ENCODE measurements at regions not wholly inside any gene's neighbourhood (a gene's known extent, or its start where the extent isn't known, plus 50 kb on each side); places are given as distances from the start of the nearest gene placed in this dataset.
A peak's percentile ranks its signal among the peaks of the same experiment; 100 is the strongest.
"Not testable (repeated sequence)": the region's sequence is repeated elsewhere in the genome, so short reads cannot be mapped to it uniquely, and the experiment has no call there.

DNA sequence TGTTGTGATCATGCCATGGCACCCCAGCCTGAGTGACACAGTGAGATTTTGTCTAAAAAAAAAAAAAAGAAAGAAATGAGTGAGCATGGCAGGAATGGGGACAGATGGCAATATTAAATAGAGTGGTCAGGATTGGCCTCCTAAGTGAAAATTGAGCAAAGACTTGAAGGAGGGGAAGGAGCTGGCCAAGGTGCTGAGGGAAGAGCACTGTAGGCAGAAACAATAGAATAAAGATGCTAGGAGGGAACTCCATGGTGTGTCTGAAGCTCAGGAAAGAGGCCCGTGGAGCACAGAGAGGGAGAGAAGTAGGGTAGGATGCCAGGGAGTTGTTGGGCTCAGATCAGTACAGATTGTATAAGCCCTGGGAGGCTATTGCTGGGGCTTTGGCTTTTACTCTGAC is 64.4 kb upstream of the PCAT7 start:
- Mint-ChIP-seq H3K27ac (no peak overlapping the region), H3K9me3 (no peaks in the 10 kb centered on the region), H3K36me3 (ENCODE audit: low read depth) (no peaks in the 10 kb centered on the region), H3K4me3 (no peak overlapping the region), H3K4me1 (no peaks in the 10 kb centered on the region; the same call in 2 of the 3 replicates), H3K27me3 (ENCODE audit: insufficient read depth, low read depth, poor library complexity) (no peaks in the 10 kb centered on the region)
- no peaks in the 10 kb centered on the region for H3K79me2 ChIP-seq (replicated peaks; ENCODE audit: insufficient read depth)
- H3K27me3 ChIP-seq (ENCODE audit: insufficient read depth), result no peaks in the 10 kb centered on the region
- no peak overlapping the region for H3K4me3 ChIP-seq
- peak; percentile 43; the same call in 1 of the 3 replicates for ATAC-seq
- H3F3A ChIP-seq (replicated peaks; ENCODE audit: low read depth), result no peaks in the 10 kb centered on the region
- no peaks in the 10 kb centered on the region for H4K20me1 ChIP-seq (replicated peaks; ENCODE audit: insufficient read depth)
- H3K9me2 ChIP-seq (ENCODE audit: insufficient read depth), result no peaks in the 10 kb centered on the region
- peak; percentile 30 for DNase-seq (ENCODE audit: low spot score)
- H2AFZ ChIP-seq, result no peak overlapping the region
- no peak overlapping the region for H3K4me2 ChIP-seq
- TF ChIP-seq, protein P1, sequence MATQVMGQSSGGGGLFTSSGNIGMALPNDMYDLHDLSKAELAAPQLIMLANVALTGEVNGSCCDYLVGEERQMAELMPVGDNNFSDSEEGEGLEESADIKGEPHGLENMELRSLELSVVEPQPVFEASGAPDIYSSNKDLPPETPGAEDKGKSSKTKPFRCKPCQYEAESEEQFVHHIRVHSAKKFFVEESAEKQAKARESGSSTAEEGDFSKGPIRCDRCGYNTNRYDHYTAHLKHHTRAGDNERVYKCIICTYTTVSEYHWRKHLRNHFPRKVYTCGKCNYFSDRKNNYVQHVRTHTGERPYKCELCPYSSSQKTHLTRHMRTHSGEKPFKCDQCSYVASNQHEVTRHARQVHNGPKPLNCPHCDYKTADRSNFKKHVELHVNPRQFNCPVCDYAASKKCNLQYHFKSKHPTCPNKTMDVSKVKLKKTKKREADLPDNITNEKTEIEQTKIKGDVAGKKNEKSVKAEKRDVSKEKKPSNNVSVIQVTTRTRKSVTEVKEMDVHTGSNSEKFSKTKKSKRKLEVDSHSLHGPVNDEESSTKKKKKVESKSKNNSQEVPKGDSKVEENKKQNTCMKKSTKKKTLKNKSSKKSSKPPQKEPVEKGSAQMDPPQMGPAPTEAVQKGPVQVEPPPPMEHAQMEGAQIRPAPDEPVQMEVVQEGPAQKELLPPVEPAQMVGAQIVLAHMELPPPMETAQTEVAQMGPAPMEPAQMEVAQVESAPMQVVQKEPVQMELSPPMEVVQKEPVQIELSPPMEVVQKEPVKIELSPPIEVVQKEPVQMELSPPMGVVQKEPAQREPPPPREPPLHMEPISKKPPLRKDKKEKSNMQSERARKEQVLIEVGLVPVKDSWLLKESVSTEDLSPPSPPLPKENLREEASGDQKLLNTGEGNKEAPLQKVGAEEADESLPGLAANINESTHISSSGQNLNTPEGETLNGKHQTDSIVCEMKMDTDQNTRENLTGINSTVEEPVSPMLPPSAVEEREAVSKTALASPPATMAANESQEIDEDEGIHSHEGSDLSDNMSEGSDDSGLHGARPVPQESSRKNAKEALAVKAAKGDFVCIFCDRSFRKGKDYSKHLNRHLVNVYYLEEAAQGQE (IDR thresholded peaks at IDR 0.05; ENCODE audit: unreplicated experiment), result peak; percentile 76
- TF ChIP-seq, protein P2, sequence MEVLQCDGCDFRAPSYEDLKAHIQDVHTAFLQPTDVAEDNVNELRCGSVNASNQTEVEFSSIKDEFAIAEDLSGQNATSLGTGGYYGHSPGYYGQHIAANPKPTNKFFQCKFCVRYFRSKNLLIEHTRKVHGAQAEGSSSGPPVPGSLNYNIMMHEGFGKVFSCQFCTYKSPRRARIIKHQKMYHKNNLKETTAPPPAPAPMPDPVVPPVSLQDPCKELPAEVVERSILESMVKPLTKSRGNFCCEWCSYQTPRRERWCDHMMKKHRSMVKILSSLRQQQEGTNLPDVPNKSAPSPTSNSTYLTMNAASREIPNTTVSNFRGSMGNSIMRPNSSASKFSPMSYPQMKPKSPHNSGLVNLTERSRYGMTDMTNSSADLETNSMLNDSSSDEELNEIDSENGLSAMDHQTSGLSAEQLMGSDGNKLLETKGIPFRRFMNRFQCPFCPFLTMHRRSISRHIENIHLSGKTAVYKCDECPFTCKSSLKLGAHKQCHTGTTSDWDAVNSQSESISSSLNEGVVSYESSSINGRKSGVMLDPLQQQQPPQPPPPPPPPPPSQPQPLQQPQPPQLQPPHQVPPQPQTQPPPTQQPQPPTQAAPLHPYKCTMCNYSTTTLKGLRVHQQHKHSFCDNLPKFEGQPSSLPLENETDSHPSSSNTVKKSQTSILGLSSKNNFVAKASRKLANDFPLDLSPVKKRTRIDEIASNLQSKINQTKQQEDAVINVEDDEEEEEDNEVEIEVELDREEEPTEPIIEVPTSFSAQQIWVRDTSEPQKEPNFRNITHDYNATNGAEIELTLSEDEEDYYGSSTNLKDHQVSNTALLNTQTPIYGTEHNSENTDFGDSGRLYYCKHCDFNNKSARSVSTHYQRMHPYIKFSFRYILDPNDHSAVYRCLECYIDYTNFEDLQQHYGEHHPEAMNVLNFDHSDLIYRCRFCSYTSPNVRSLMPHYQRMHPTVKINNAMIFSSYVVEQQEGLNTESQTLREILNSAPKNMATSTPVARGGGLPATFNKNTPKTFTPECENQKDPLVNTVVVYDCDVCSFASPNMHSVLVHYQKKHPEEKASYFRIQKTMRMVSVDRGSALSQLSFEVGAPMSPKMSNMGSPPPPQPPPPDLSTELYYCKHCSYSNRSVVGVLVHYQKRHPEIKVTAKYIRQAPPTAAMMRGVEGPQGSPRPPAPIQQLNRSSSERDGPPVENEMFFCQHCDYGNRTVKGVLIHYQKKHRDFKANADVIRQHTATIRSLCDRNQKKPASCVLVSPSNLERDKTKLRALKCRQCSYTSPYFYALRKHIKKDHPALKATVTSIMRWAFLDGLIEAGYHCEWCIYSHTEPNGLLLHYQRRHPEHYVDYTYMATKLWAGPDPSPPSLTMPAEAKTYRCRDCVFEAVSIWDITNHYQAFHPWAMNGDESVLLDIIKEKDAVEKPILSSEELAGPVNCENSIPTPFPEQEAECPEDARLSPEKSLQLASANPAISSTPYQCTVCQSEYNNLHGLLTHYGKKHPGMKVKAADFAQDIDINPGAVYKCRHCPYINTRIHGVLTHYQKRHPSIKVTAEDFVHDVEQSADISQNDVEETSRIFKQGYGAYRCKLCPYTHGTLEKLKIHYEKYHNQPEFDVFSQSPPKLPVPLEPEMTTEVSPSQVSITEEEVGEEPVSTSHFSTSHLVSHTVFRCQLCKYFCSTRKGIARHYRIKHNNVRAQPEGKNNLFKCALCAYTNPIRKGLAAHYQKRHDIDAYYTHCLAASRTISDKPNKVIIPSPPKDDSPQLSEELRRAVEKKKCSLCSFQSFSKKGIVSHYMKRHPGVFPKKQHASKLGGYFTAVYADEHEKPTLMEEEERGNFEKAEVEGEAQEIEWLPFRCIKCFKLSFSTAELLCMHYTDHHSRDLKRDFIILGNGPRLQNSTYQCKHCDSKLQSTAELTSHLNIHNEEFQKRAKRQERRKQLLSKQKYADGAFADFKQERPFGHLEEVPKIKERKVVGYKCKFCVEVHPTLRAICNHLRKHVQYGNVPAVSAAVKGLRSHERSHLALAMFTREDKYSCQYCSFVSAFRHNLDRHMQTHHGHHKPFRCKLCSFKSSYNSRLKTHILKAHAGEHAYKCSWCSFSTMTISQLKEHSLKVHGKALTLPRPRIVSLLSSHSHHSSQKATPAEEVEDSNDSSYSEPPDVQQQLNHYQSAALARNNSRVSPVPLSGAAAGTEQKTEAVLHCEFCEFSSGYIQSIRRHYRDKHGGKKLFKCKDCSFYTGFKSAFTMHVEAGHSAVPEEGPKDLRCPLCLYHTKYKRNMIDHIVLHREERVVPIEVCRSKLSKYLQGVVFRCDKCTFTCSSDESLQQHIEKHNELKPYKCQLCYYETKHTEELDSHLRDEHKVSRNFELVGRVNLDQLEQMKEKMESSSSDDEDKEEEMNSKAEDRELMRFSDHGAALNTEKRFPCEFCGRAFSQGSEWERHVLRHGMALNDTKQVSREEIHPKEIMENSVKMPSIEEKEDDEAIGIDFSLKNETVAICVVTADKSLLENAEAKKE (CRISPR knock-in tag; IDR thresholded peaks at IDR 0.05), result no peak
- no peak for TF ChIP-seq JUNB (IDR thresholded peaks at IDR 0.05; ENCODE audit: unreplicated experiment)
- H3K4me1 ChIP-seq (ENCODE audit: insufficient read depth), result no peaks in the 10 kb centered on the region
- no peaks in the 10 kb centered on the region for H3K36me3 ChIP-seq (ENCODE audit: insufficient read depth)
- H3K27ac ChIP-seq (ENCODE audit: low read depth), result no peak overlapping the region

DNA sequence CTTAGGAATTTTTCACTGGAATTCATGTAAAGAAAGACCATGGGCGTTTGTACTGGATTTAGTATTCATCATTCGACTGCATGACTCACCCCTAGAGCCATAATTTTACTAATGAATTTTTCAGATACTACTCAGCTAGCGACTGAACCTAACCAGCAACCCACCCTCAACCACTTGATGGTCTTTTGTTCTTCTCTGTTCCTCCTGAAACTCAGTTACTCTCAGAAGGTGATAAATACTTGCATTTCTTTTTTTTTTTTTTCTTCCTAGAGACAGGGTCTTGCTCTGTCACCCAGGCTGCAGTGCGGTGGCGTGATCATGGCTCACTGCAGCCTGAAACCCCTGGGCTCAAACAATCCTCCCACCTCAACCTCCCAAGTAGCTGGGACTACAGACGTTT is 62.8 kb upstream of the PCAT7 start:
- H3K4me3 ChIP-seq; H3K27ac Mint-ChIP-seq; H3K4me3 Mint-ChIP-seq; H3K36me3 Mint-ChIP-seq (ENCODE audit: low read depth); H2AFZ ChIP-seq; H3K27ac ChIP-seq (ENCODE audit: low read depth); ATAC-seq; H3K27me3 ChIP-seq (ENCODE audit: insufficient read depth); H4K20me1 ChIP-seq (replicated peaks; ENCODE audit: insufficient read depth); H3F3A ChIP-seq (replicated peaks; ENCODE audit: low read depth); H3K9me2 ChIP-seq (ENCODE audit: insufficient read depth); H3K36me3 ChIP-seq (ENCODE audit: insufficient read depth); H3K4me1 ChIP-seq (ENCODE audit: insufficient read depth); H3K79me2 ChIP-seq (replicated peaks; ENCODE audit: insufficient read depth); DNase-seq (ENCODE audit: low spot score); H3K9me3 Mint-ChIP-seq; H3K27me3 Mint-ChIP-seq (ENCODE audit: insufficient read depth, low read depth, poor library complexity); H3K4me2 ChIP-seq; H3K4me1 Mint-ChIP-seq: not testable (repeated sequence)

Measured in GM23338 (cell line).